Right ventricle myocardium superior (tissue), 1 donor: ENCODE measurements at regions not wholly inside any gene's neighbourhood (a gene's known extent, or its start where the extent isn't known, plus 50 kb on each side); places are given as distances from the start of the nearest gene placed in this dataset.
A peak's percentile ranks its signal among the peaks of the same experiment; 100 is the strongest.

Source experiments
- ATAC-seq: fragments of 200-7000 bp; cut with Tn5 transposase; one replicate; pipeline ENCODE4 v1.9.1; 2020; ENCODE audit warnings: mild to moderate bottlenecking; ENCODE audit not compliant: poor library complexity
- DNase-seq: peaks from one replicate; pipeline ENCODE4 v3.0.0-alpha.2; 2020
- intact Hi-C: fragments of 100-400 bp; cut with DNase I; formaldehyde crosslinking; loops from one replicate; pipeline ENCODE4 v1.11.2; 2022
- donor health status: DM: no; HTN: yes; CAD: no; lungs with severe emphysema.

DNA sequence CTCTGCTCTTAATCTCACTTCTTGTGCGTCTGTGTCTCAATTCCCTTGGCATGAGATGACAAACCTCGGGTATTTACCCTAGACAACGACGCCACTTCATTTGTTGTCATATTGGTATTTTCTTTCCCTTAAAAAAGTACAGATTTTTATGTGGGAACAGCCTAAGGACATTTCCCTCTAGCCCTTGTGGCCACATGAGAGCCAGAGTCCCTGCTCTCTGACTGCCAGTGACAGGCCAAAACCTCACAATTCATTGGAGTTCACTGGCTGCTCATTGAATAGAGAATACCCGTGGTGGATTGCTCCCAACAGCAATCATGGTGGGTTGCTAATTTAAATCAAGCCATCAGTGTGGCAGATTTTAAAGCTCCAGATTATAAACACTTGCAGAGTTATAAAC lies 191.3 kb upstream of the FAM3C start:
- intact Hi-C loops = no loop called here
- ATAC-seq = no peak

DNA sequence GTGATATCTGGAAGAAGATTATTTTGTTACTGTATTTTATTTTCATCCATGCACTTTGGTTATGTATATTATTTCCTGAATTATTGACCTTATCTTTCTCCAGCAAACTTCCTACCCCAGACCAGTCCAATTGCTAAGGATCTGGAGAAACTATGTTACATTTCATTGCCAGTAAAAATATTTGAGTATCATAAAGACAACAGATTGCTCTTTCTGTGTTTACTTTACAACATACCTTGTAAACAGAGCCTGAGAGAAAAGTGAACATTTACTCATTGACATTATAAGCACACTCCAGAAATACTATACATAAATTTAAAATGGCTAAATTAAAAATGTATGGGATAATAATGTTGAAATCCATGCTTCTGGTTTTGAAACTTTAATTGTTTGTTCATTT lies 186.2 kb upstream of the FAM3C start:
- intact Hi-C loops = no loop called here
- ATAC-seq = no peak
- no peak for DNase-seq

More for the DNA sequence above, 191.3 kb upstream of the FAM3C start:
- no peak for DNase-seq

- intact Hi-C loops = no loop called here
- ATAC-seq (no peak), DNase-seq (no peak)
Observed at GRCh38 chr7:121579639-121580038, 183.5 kb upstream of the FAM3C start.

GRCh38 chr7:121578669-121579068 lies 182.6 kb upstream of the FAM3C start:
- DNase-seq = no peak
- intact Hi-C loops = no loop called here
- ATAC-seq = no peak

GRCh38 chr7:121576148-121576917 lies 180.2 kb upstream of the FAM3C start:
- DNase-seq (no peak), ATAC-seq (no peak)
- intact Hi-C loops = no loop called here

DNA sequence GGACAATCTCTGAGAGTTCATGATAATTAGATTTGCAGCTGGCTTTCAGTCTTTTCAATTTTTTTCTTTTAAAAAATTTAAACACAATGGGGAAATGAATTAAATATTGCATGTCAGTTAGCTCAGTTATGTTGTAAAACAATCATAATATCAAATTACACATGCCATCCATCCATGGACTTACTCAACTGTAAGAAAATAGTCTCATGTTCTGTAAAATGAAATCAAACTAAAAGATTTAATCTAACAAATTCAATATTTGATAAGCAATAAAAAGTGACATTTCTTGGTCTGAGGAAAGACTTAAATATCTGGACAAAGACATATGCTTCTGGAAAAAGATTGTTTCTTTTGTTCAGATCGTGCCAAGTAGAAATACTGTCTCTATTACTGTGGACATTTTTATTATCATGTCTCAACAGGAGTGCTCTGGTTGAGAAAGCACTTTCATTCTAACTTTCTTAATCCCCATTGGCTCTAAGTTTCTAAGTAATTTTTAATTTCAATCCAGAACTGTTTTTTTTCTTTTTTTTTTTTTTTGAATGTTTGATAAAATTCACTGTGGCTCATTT lies 179.2 kb upstream of the FAM3C start:
- no peak for DNase-seq
- intact Hi-C loops = no loop called here
- ATAC-seq = no peak

- intact Hi-C loops = no loop called here
- ATAC-seq = no peak
- no peak for DNase-seq
Observed at GRCh38 chr7:121574109-121574508, 178.0 kb upstream of the FAM3C start.

DNA sequence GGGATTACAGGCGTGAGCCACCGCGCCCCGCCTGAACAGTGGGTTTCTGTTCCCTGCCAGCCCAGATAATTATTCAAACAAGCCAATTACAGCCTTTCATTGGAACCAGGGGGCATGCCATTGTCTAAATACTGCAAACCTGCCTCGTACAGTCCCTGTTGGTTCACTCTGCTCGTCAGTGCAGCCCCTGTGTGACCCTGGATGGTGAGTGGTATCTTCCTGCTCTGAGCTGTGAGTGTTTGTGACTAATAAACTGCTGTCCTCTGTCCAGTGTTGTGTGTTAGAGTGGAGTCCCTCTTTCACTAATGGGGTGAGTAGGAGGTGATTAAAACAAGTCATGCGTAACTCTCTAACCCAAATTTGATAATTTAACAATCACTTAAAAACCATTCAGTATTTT lies 176.5 kb upstream of the FAM3C start:
- ATAC-seq (no peak), DNase-seq (no peak)
- intact Hi-C loops = no loop called here

- ATAC-seq = no peak
- DNase-seq = no peak
- intact Hi-C loops = no loop called here
Observed at GRCh38 chr7:121570365-121570764, 174.3 kb upstream of the FAM3C start.

- DNase-seq (no peak), ATAC-seq (no peak)
- intact Hi-C loops = no loop called here
Observed at GRCh38 chr7:121563177-121563576, 167.1 kb upstream of the FAM3C start.

DNA sequence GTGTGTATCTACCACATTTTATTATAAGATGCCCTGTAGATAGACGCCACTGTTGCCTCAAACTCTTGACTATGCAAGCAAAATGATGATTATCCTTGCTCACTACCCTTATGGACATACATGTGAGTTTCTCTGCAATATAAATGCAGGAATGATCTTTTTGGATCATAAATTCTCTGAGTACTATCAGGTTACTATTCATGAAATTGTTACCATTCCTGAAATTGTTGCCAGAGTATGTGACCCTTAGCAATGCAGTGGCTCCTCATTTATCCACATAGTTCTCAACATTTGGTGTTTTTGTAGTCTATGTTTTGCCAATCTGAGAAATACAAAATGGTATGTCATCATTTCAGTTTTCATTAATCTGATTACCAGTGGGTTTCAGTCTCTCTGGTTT lies 166.2 kb upstream of the FAM3C start:
- intact Hi-C loops = no loop called here
- no peak for DNase-seq
- ATAC-seq = no peak

DNA sequence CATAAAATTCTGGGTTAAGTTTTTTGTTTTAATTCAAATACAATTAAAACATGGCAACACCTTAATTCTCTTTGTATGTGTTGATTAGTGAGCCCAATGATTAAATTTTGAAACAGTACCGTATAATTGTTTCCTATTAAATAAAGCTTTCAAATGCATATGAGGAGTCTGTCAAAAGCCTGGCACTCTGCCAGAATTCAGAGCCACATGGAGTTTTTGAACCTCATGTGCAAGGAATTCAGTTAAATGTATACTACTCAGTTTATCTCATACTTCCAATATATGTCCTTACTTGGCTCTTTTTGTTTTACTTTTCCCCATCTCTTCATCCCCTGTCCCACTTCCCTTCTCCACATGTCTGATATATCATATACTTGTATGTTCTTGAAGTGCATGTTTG lies 165.6 kb upstream of the FAM3C start:
- no peak for ATAC-seq
- no peak for DNase-seq
- intact Hi-C loops = no loop called here

DNA sequence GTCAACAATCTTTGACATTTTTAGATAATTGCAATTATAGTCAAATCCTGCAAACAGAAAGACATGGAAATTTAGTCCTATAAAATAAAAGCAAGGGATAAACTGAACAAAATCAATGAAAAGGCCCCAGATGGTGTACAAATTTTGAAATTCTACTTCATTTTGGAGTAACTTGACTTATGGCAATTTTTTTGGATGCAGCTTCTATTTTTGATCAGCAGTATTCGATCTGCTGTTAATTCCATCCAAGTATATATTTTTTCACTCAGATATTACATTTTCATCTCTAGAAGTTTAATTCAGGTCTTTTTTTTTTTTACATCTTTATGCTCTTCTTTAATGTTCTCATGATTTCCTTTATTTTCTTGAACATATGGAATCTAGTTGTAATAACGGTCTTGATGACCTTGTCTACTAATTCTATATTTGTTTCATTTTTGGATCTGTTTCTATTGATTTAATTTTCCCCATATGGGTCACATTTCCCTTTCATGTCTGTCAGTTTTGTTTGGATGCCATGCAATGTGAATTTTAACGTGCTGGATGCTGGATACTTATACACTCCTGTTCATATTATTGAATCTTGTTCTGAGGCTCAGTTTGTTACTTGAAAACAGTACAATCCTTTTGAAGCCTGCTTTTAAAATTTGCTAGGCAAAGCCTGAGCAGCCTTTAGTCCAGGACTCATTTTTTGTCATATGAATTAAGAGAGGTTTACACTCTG lies 164.3 kb upstream of the FAM3C start:
- intact Hi-C loops = no loop called here
- DNase-seq (no peak), ATAC-seq (no peak)

DNA sequence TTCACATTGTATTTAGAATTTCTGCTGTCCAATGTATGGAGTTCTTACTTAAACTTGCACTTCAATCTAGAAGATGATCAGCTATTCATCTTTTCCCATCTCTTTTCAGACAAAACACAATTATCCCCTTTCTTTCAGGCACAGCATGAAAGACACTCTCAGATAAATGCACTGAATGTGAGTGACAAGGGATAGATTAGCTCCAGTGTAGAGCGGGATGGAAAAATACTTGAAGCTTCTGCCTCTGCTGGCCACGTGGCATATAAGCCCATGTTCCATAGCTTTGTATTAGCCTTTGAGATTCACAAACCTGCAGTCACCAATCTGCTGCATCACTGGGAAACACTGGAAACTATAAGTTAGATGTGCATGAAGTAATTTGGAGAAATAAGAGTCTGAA lies 162.2 kb upstream of the FAM3C start:
- intact Hi-C loops = no loop called here
- ATAC-seq = no peak
- DNase-seq = no peak

DNA sequence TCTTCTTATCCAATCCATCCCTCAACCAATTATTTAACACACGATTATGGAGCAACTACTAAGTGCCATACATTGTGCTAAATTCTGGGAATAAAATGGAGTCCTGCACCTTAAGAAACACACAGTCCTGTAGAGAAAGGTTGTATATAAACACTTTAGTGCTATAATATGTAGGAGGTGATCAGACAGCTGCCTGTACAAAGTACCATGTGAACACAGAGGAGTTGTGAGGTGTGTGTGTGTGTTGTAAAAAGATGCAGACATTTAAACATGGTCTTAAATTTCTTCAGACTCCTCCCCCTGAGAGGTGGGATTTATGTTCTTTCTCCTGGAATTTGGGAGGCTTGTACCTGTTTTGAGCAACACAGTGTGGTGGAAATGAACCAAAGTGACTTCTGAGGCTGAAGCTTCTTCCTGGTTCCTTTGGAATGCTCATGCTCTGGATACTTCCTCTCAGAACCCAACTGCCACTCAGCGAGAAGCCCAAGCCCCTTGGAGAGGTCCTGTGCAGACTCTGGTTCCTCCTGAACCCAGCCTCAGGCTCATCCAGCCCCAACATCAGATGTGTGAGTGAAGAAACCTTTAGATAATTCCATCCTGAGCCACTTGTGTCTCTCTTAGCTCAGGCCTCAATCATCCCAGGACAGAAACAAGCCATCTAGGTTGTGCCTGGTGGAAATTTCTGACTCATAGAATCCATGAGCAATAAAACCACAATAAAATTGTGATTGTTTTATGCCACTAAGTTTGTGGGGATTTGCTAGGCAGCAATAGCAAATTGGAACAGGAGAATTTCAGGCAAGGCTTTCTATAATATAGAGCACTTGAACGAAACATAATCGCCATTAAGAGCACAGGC lies 161.2 kb upstream of the FAM3C start:
- DNase-seq = no peak
- intact Hi-C loops = no loop called here
- ATAC-seq = no peak

DNA sequence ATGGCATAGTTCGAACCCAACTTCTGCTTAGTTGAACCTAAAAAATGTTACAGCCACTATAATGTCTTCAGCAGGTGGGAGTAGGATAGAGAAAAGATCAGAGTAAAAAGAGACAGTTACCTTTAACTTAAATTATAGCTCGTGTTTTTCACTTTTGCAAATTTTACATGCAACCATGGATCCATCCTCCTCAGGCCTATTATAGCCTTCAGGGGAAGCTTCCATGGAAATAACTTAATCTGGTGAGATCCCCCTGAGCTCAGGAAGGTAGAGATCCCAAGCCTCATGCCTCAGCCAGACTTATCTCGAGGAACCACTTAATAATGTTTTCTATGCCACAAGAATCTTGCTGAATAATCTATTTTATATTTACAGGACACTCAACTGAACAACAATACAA lies 159.4 kb upstream of the FAM3C start:
- intact Hi-C loops = no loop called here
- no peak for DNase-seq
- no peak for ATAC-seq

- intact Hi-C loops = loop anchor here (2.0 kb wide), 1 partner anchor 181 kb away; no protein-coding TSS in a partner anchor
- DNase-seq = no peak
- peak; percentile 84 for ATAC-seq
Observed at GRCh38 chr7:121547544-121548092, 151.5 kb upstream of the FAM3C start.

DNA sequence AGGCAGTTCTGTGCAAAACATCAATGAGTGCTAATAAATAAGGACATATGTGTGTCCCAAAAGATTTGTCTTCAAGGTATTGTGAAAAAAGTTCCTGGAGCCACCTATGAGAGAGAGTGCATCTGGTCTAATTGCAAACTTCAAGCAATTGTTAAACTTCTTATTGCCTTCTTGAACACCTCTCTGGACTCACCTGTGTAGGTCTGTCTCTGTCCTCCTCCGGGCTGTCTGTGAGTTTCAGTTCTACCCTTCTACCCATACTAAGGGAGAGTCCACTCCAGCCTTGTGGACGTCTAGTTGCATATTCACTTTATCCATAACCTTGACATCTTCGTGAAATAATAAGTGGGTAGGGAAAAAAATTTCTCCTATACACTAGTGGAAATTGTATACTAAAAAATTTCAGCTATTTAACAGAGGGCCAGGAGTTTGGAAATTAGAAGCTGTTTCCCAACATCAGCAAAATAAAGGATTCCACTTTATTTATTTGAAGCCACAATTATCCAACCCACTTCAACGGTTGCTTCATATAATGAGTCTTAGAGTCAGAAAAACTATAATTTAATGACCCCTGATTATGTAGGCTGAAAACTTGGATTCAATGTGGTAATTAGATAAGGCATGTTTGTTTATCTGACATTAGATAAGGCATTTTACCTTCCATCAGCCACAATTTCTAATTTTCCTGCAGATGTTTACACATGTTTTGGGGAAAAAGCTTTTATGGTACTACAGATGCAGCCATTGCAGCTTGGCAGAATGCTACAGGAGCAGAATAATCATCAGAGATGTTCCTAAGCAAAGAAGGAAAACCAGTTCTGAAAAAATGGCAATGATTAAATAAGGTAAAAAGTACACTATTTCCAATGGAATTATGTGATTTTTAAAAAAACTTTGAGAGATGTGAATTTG lies 150.8 kb upstream of the FAM3C start:
- no peak for ATAC-seq
- DNase-seq = no peak
- intact Hi-C loops = loop anchor here (2.0 kb wide), 1 partner anchor 180 kb away; no protein-coding TSS in a partner anchor
